HepG2 (cell line): ENCODE measurements at regions not wholly inside any gene's neighbourhood (a gene's known extent, or its start where the extent isn't known, plus 50 kb on each side); places are given as distances from the start of the nearest gene placed in this dataset.

Experiments
- ELF1 ChIP-seq: sonication (generic); formaldehyde crosslinking; IDR thresholded peaks from 2 replicates; pipeline ENCODE4 v1.4.0; 2020; ENCODE audit warnings: missing genetic modification reagents
- GATAD2A ChIP-seq: IDR thresholded peaks from 2 replicates; pipeline ENCODE4 v1.6.1; 2016
- IRF2 ChIP-seq: IDR thresholded peaks from 2 replicates; pipeline ENCODE4 v1.6.1; 2018; ENCODE audit warnings: missing genetic modification reagents, missing compliant biosample characterization
- KDM5B ChIP-seq: sonication (generic); formaldehyde crosslinking; IDR thresholded peaks from 2 replicates; pipeline ENCODE4 v1.4.0; 2020; ENCODE audit warnings: missing genetic modification reagents, mild to moderate bottlenecking, borderline replicate concordance
- MEIS2 ChIP-seq: sonication (generic); formaldehyde crosslinking; IDR thresholded peaks from 2 replicates; pipeline ENCODE4 v1.9.0; 2021; ENCODE audit warnings: mild to moderate bottlenecking, missing genetic modification reagents
- NFYB ChIP-seq: sonication (generic); formaldehyde crosslinking; IDR thresholded peaks from 2 replicates; pipeline ENCODE4 v1.4.0; 2020; ENCODE audit warnings: missing genetic modification reagents
- REPIN1 ChIP-seq: sonication (generic); formaldehyde crosslinking; IDR thresholded peaks from 2 replicates; pipeline ENCODE4 v1.8.0; 2022; ENCODE audit warnings: missing genetic modification reagents, low read depth, mild to moderate bottlenecking, borderline replicate concordance
- SUZ12 ChIP-seq: fragments of 150-350 bp; IDR thresholded peaks from 2 replicates; pipeline ENCODE4 v1.6.1; 2014; ENCODE audit warnings: low read depth, low read length
- TBX3 ChIP-seq: fragments of 450-650 bp; IDR thresholded peaks from 2 replicates; pipeline ENCODE4 v1.6.1; 2017; ENCODE audit warnings: antibody characterized with exemption, mild to moderate bottlenecking, inconsistent platforms, borderline replicate concordance
- ZBTB49 ChIP-seq: sonication (generic); formaldehyde crosslinking; IDR thresholded peaks from 2 replicates; pipeline ENCODE4 v1.4.0; 2020; ENCODE audit warnings: missing genetic modification reagents, borderline replicate concordance
- TF ChIP-seq, protein P1 (sequence below): sonication (generic); formaldehyde crosslinking; IDR thresholded peaks from 2 replicates; pipeline ENCODE4 v1.4.0; 2020; ENCODE audit warnings: missing genetic modification reagents, borderline replicate concordance
- TF ChIP-seq, protein P2 (sequence below): sonication (generic); formaldehyde crosslinking; IDR thresholded peaks from 2 replicates; pipeline ENCODE4 v1.5.0; 2020; ENCODE audit warnings: mild to moderate bottlenecking, missing genetic modification reagents, borderline replicate concordance
- TF ChIP-seq, protein P3 (sequence below): fragments of 450-650 bp; IDR thresholded peaks from 2 replicates; pipeline ENCODE4 v1.6.1; 2016
- TF ChIP-seq, protein P4 (sequence below): sonication (generic); formaldehyde crosslinking; IDR thresholded peaks from 2 replicates; pipeline ENCODE4; 2020; ENCODE audit warnings: missing genetic modification reagents, mild to moderate bottlenecking, borderline replicate concordance

- TF ChIP-seq ZBTB49 (CRISPR knock-in tag) = peak; percentile 58; the same call in 1 of the 2 replicates
- 0 out of 2 replicates have a peak, but pooled peaks have one; percentile 17 for TF ChIP-seq TBX3
- TF ChIP-seq, protein P1, sequence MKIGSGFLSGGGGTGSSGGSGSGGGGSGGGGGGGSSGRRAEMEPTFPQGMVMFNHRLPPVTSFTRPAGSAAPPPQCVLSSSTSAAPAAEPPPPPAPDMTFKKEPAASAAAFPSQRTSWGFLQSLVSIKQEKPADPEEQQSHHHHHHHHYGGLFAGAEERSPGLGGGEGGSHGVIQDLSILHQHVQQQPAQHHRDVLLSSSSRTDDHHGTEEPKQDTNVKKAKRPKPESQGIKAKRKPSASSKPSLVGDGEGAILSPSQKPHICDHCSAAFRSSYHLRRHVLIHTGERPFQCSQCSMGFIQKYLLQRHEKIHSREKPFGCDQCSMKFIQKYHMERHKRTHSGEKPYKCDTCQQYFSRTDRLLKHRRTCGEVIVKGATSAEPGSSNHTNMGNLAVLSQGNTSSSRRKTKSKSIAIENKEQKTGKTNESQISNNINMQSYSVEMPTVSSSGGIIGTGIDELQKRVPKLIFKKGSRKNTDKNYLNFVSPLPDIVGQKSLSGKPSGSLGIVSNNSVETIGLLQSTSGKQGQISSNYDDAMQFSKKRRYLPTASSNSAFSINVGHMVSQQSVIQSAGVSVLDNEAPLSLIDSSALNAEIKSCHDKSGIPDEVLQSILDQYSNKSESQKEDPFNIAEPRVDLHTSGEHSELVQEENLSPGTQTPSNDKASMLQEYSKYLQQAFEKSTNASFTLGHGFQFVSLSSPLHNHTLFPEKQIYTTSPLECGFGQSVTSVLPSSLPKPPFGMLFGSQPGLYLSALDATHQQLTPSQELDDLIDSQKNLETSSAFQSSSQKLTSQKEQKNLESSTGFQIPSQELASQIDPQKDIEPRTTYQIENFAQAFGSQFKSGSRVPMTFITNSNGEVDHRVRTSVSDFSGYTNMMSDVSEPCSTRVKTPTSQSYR (CRISPR knock-in tag) = 0 out of 2 replicates have a peak, but pooled peaks have one; percentile 29
- TF ChIP-seq SUZ12 = peak; percentile 53; the same call in 1 of the 2 replicates
- TF ChIP-seq GATAD2A (CRISPR knock-in tag) = peak; percentile 44; the same call in 1 of the 2 replicates
- 0 out of 2 replicates have a peak, but pooled peaks have one; percentile 48 for TF ChIP-seq REPIN1 (CRISPR knock-in tag)
- TF ChIP-seq, protein P2, sequence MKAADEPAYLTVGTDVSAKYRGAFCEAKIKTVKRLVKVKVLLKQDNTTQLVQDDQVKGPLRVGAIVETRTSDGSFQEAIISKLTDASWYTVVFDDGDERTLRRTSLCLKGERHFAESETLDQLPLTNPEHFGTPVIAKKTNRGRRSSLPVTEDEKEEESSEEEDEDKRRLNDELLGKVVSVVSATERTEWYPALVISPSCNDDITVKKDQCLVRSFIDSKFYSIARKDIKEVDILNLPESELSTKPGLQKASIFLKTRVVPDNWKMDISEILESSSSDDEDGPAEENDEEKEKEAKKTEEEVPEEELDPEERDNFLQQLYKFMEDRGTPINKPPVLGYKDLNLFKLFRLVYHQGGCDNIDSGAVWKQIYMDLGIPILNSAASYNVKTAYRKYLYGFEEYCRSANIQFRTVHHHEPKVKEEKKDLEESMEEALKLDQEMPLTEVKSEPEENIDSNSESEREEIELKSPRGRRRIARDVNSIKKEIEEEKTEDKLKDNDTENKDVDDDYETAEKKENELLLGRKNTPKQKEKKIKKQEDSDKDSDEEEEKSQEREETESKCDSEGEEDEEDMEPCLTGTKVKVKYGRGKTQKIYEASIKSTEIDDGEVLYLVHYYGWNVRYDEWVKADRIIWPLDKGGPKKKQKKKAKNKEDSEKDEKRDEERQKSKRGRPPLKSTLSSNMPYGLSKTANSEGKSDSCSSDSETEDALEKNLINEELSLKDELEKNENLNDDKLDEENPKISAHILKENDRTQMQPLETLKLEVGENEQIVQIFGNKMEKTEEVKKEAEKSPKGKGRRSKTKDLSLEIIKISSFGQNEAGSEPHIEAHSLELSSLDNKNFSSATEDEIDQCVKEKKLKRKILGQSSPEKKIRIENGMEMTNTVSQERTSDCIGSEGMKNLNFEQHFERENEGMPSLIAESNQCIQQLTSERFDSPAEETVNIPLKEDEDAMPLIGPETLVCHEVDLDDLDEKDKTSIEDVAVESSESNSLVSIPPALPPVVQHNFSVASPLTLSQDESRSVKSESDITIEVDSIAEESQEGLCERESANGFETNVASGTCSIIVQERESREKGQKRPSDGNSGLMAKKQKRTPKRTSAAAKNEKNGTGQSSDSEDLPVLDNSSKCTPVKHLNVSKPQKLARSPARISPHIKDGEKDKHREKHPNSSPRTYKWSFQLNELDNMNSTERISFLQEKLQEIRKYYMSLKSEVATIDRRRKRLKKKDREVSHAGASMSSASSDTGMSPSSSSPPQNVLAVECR (CRISPR knock-in tag) = peak; percentile 28; the same call in 1 of the 2 replicates
- peak; percentile 65 for TF ChIP-seq MEIS2 (CRISPR knock-in tag)
- TF ChIP-seq KDM5B (CRISPR knock-in tag) = peak; percentile 22; the same call in 1 of the 2 replicates
- TF ChIP-seq IRF2 = 0 out of 2 replicates have a peak, but pooled peaks have one; percentile 65
- peak; percentile 68; the same call in 1 of the 2 replicates for TF ChIP-seq NFYB
- TF ChIP-seq, protein P3, sequence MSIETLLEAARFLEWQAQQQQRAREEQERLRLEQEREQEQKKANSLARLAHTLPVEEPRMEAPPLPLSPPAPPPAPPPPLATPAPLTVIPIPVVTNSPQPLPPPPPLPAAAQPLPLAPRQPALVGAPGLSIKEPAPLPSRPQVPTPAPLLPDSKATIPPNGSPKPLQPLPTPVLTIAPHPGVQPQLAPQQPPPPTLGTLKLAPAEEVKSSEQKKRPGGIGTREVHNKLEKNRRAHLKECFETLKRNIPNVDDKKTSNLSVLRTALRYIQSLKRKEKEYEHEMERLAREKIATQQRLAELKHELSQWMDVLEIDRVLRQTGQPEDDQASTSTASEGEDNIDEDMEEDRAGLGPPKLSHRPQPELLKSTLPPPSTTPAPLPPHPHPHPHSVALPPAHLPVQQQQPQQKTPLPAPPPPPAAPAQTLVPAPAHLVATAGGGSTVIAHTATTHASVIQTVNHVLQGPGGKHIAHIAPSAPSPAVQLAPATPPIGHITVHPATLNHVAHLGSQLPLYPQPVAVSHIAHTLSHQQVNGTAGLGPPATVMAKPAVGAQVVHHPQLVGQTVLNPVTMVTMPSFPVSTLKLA = peak; percentile 3; the same call in 1 of the 2 replicates
- peak; percentile 94 for TF ChIP-seq ELF1 (CRISPR knock-in tag)
- TF ChIP-seq, protein P4, sequence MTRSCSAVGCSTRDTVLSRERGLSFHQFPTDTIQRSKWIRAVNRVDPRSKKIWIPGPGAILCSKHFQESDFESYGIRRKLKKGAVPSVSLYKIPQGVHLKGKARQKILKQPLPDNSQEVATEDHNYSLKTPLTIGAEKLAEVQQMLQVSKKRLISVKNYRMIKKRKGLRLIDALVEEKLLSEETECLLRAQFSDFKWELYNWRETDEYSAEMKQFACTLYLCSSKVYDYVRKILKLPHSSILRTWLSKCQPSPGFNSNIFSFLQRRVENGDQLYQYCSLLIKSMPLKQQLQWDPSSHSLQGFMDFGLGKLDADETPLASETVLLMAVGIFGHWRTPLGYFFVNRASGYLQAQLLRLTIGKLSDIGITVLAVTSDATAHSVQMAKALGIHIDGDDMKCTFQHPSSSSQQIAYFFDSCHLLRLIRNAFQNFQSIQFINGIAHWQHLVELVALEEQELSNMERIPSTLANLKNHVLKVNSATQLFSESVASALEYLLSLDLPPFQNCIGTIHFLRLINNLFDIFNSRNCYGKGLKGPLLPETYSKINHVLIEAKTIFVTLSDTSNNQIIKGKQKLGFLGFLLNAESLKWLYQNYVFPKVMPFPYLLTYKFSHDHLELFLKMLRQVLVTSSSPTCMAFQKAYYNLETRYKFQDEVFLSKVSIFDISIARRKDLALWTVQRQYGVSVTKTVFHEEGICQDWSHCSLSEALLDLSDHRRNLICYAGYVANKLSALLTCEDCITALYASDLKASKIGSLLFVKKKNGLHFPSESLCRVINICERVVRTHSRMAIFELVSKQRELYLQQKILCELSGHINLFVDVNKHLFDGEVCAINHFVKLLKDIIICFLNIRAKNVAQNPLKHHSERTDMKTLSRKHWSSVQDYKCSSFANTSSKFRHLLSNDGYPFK (CRISPR knock-in tag) = 0 out of 2 replicates have a peak, but pooled peaks have one; percentile 21
Observed at GRCh38 chr20:30579824-30580438, 677.5 kb upstream of the DEFB115 start (continued).
